H1 (cell line): ENCODE measurements at regions not wholly inside any gene's neighbourhood (a gene's known extent, or its start where the extent isn't known, plus 50 kb on each side); places are given as distances from the start of the nearest gene placed in this dataset.

ENCODE experiments used
- ASH2L ChIP-seq: fragments of 200-600, 300-600 bp; sonication (generic); IDR thresholded peaks from one replicate; pipeline ENCODE4 v1.7.1; 2017; ENCODE audit warnings: low read length
- ATF2 ChIP-seq: IDR thresholded peaks from 2 replicates; pipeline ENCODE4 v1.6.1; 2012; ENCODE audit warnings: low read length, inconsistent platforms
- BRCA1 ChIP-seq: IDR thresholded peaks from 2 replicates; pipeline ENCODE4 v1.6.1; 2012; ENCODE audit warnings: low read depth, low read length, improper control_type of control experiment
- EGR1 ChIP-seq: IDR thresholded peaks from 2 replicates; pipeline ENCODE4 v1.6.1; 2011; ENCODE audit warnings: low read depth, low read length, borderline replicate concordance
- JUN ChIP-seq: IDR thresholded peaks from 2 replicates; pipeline ENCODE4 v1.6.1; 2011; ENCODE audit warnings: low read depth, mild to moderate bottlenecking, improper control_type of control experiment, low read length
- SP1 ChIP-seq: IDR thresholded peaks from 2 replicates; pipeline ENCODE4 v1.6.1; 2011; ENCODE audit warnings: low read depth, low read length

- TF ChIP-seq ASH2L (no peak), EGR1 (no peak), ATF2 (no peak), JUN (no peak), BRCA1 (no peak), SP1 (no peak)
- TF ChIP-seq, all 59 proteins: peak for 0
Measured at GRCh38 chr4:18294021-18294420, 272.5 kb upstream of the LCORL start (continued).
